ENCODE measurements at regions not wholly inside any gene's neighbourhood (a gene's known extent, or its start where the extent isn't known, plus 50 kb on each side); places are given as distances from the start of the nearest gene placed in this dataset.

- Histone ChIP-seq H3K36me3 (ENCODE audit: insufficient read depth, low read length) (no peaks in the 10 kb centered on the region), H3K27me3 (ENCODE audit: insufficient read depth, low read length) (no peaks in the 10 kb centered on the region), H3K4me3 (ENCODE audit: insufficient read depth, low read length) (no peak overlapping the region), H3K27ac (ENCODE audit: low read depth, low read length) (no peak overlapping the region), H2AFZ (ENCODE audit: low read length) (no peak overlapping the region), H3K4me2 (ENCODE audit: insufficient read depth, low read length) (no peak overlapping the region), H3K4me1 (ENCODE audit: insufficient read depth, low read length) (peaks cover 12% of the 10 kb centered on the region), H3K79me2 (ENCODE audit: insufficient read depth, low read length) (no peaks in the 10 kb centered on the region), H4K20me1 (ENCODE audit: insufficient read depth, low read length) (no peaks in the 10 kb centered on the region), H3K9me3 (ENCODE audit: low read depth, low read length) (no peaks in the 10 kb centered on the region)
- DNase-seq (ENCODE audit: insufficient read length, low spot score, missing footprints): no peak
- no peak for TF ChIP-seq CTCF (IDR thresholded peaks at IDR 0.05; ENCODE audit: extremely low read depth, low read depth, low read length)
Observed at GRCh38 chr16:11491524-11491923, 95.2 kb downstream of the LITAF start.

GRCh38 chr16:11492808-11493530 lies 93.8 kb downstream of the LITAF start:
- Histone ChIP-seq H3K9me3 (ENCODE audit: low read depth, low read length) (no peaks in the 10 kb centered on the region), H4K20me1 (ENCODE audit: insufficient read depth, low read length) (no peaks in the 10 kb centered on the region), H2AFZ (ENCODE audit: low read length) (no peak overlapping the region), H3K4me3 (ENCODE audit: insufficient read depth, low read length) (no peak overlapping the region), H3K36me3 (ENCODE audit: insufficient read depth, low read length) (no peaks in the 10 kb centered on the region), H3K4me1 (ENCODE audit: insufficient read depth, low read length) (peaks cover 26% of the 10 kb centered on the region), H3K27ac (ENCODE audit: low read depth, low read length) (no peak overlapping the region), H3K79me2 (ENCODE audit: insufficient read depth, low read length) (no peaks in the 10 kb centered on the region), H3K4me2 (ENCODE audit: insufficient read depth, low read length) (no peak overlapping the region), H3K27me3 (ENCODE audit: insufficient read depth, low read length) (no peaks in the 10 kb centered on the region)
- no peak for DNase-seq (ENCODE audit: insufficient read length, low spot score, missing footprints)
- TF ChIP-seq CTCF (IDR thresholded peaks at IDR 0.05; ENCODE audit: extremely low read depth, low read depth, low read length): no peak

GRCh38 chr16:11493531-11493929 lies 93.2 kb downstream of the LITAF start:
- H3K4me2 ChIP-seq (ENCODE audit: insufficient read depth, low read length): no peak overlapping the region
- H3K79me2 ChIP-seq (ENCODE audit: insufficient read depth, low read length): no peaks in the 10 kb centered on the region
- H3K4me3 ChIP-seq (ENCODE audit: insufficient read depth, low read length): no peak overlapping the region
- peaks cover 30% of the 10 kb centered on the region for H3K4me1 ChIP-seq (ENCODE audit: insufficient read depth, low read length)
- DNase-seq (ENCODE audit: insufficient read length, low spot score, missing footprints): no peak
- H3K27me3 ChIP-seq (ENCODE audit: insufficient read depth, low read length): no peaks in the 10 kb centered on the region
- TF ChIP-seq CTCF (IDR thresholded peaks at IDR 0.05; ENCODE audit: extremely low read depth, low read depth, low read length): no peak
- no peak overlapping the region for H3K27ac ChIP-seq (ENCODE audit: low read depth, low read length)
- H3K36me3 ChIP-seq (ENCODE audit: insufficient read depth, low read length): no peaks in the 10 kb centered on the region
- no peak overlapping the region for H2AFZ ChIP-seq (ENCODE audit: low read length)
- no peaks in the 10 kb centered on the region for H4K20me1 ChIP-seq (ENCODE audit: insufficient read depth, low read length)
- H3K9me3 ChIP-seq (ENCODE audit: low read depth, low read length): no peaks in the 10 kb centered on the region

- no peak for DNase-seq (ENCODE audit: insufficient read length, low spot score, missing footprints)
- Histone ChIP-seq H3K27me3 (ENCODE audit: insufficient read depth, low read length) (no peaks in the 10 kb centered on the region), H3K27ac (ENCODE audit: low read depth, low read length) (no peak overlapping the region), H3K9me3 (ENCODE audit: low read depth, low read length) (no peaks in the 10 kb centered on the region), H2AFZ (ENCODE audit: low read length) (no peak overlapping the region), H3K4me2 (ENCODE audit: insufficient read depth, low read length) (no peak overlapping the region), H3K4me1 (ENCODE audit: insufficient read depth, low read length) (peaks cover 33% of the 10 kb centered on the region), H3K79me2 (ENCODE audit: insufficient read depth, low read length) (no peaks in the 10 kb centered on the region), H4K20me1 (ENCODE audit: insufficient read depth, low read length) (no peaks in the 10 kb centered on the region), H3K36me3 (ENCODE audit: insufficient read depth, low read length) (no peaks in the 10 kb centered on the region), H3K4me3 (ENCODE audit: insufficient read depth, low read length) (no peak overlapping the region)
- TF ChIP-seq CTCF (IDR thresholded peaks at IDR 0.05; ENCODE audit: extremely low read depth, low read depth, low read length): no peak
Observed at GRCh38 chr16:11494029-11494428, 92.7 kb downstream of the LITAF start.
